GM12865 (cell line): ENCODE measurements at regions not wholly inside any gene's neighbourhood (a gene's known extent, or its start where the extent isn't known, plus 50 kb on each side); places are given as distances from the start of the nearest gene placed in this dataset.
"Not testable (repeated sequence)": the region's sequence is repeated elsewhere in the genome, so short reads cannot be mapped to it uniquely, and the experiment has no call there.

Source experiments
- DNase-seq: peaks from one replicate; pipeline ENCODE4 v3.0.0; 2010; ENCODE audit warnings: low read depth
- H3K4me3 ChIP-seq: 2 replicates; pipeline ENCODE4 v1.5.1; 2011; ENCODE audit warnings: mild to moderate bottlenecking, low read depth, low read length, control low read depth
- CTCF ChIP-seq: IDR thresholded peaks from 2 replicates; pipeline ENCODE4 v1.5.1; 2011; ENCODE audit warnings: low read length, control low read depth, low read depth, inconsistent platforms; ENCODE audit not compliant: insufficient read depth; ENCODE audit errors: missing control alignments

DNA sequence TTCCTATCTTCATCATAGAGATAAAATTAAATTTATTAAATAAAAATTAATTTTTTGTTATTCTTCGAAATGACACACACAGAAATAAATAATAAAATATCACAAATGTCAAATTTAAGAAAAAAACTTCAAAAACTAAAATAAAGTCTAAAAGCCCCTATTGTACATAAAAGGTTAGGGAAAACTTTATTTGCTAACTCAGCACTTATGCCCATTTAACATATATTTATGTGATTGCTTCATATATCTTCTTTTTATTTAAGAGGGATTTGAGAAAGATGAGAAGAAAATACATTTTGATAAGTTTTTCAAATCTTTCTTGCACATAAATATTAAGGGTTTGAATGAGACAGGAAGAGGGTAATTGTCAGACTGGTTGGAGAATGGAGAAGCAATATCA is 2350.4 kb upstream of the RAG2 start:
- H3K4me3 ChIP-seq, result no peak overlapping the region
- no peak for TF ChIP-seq CTCF
- DNase-seq, result no peak

GRCh38 chr11:38937709-38938108 is 2339.7 kb upstream of the RAG2 start:
- TF ChIP-seq CTCF, result no peak
- no peak overlapping the region for H3K4me3 ChIP-seq
- no peak for DNase-seq

DNA sequence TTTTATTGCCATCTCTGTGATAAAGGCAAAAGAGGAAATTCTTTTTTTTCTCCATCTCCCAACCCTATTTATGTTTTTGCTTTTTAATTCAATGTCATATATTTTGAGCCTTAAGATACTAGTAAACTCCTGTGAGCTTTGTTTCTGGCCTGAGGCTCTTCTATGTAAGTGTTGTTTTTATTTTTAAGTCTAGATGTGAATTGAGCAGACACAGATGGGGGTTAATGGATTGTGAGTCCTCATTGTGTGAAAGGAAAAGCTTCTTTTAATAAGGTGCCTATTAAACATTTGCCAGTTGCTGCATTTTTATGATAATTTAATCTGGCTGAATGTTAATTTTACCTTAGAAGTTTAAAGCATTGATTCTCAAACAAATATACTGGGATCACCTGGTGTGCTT is 2337.9 kb upstream of the RAG2 start:
- TF ChIP-seq CTCF, result no peak
- no peak overlapping the region for H3K4me3 ChIP-seq
- DNase-seq, result no peak

DNA sequence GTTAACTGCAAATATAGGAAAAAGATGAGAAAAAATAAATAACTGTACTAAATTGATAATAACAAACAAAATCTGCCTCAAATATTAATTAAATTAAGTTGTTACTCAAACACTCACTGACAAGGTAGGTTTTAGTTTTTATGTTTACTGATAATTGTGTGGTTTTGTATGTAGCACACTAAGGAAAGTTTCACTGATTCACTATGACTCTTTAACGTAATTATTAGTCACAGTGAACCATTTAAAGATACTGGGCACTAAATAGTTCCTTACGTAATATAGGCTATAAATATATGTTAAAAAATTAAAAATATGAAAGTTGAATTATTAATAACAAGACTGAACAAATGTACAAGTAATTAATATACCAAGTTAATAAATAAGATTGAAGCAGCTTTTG is 2330.0 kb upstream of the RAG2 start:
- no peak overlapping the region for H3K4me3 ChIP-seq
- TF ChIP-seq CTCF, result no peak
- DNase-seq, result no peak

GRCh38 chr11:38924644-38925043 is 2326.6 kb upstream of the RAG2 start:
- no peak for TF ChIP-seq CTCF
- H3K4me3 ChIP-seq, result no peak overlapping the region
- DNase-seq, result no peak

GRCh38 chr11:38900211-38900610 is 2302.2 kb upstream of the RAG2 start:
- no peak for TF ChIP-seq CTCF
- H3K4me3 ChIP-seq, result no peak overlapping the region
- DNase-seq, result no peak

DNA sequence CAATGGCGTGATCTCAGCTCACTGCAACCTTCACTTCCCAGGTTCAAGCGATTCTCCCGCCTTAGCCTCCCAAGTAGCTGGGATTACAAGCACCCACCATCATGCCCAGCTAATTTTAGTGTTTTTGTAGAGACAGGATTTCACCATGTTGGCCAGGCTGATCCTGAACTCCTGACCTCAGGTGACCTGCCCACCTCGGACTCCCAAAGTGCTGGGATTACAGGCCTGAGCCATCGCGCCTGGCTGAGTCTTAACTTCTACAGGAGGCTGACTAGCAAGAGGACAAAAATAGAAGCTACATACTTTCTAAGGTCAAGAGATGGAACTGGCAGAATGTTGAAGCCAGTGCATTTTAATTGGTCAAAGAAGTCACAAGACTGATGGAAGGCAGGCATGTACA is 2296.2 kb upstream of the RAG2 start:
- DNase-seq, H3K4me3 ChIP-seq: not testable (repeated sequence)
